ENCODE measurements at regions not wholly inside any gene's neighbourhood (a gene's known extent, or its start where the extent isn't known, plus 50 kb on each side); places are given as distances from the start of the nearest gene placed in this dataset.

DNA sequence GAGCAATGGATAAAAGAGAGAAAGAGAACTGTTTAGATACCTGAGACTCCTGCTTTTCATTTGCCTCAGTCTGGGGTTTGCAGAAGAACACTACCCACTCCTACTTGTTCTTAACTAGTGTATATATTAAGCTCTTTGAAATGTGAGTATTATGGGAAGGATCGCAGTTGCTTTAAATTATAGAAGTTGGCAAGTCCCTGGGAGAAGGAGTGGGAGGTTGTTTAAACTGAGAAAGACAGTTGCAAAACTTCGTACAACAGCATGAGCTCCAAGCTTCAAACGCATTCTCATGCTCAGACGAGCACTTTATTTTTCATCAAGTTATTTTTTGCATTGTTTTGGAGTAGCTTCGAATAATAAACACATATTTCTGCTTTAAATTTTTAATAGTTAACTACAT is 88.1 kb upstream of the C1QTNF7 start:
- Histone ChIP-seq H3K27me3 (replicated peaks in 1 of 7) (no peaks in the 10 kb centered on the region), H3K4me3 (peak overlapping the region in 4 of 8 donors; percentile 0 to 32 (median 16)), H3K27ac (peak overlapping the region in 5 of 8 donors; percentile 53 to 67 (median 61)), H3K4me1 (peaks cover 0 to 9% (median 5%) of the 10 kb centered on the region in 6 donors), H3K36me3 (no peaks in the 10 kb centered on the region), H3K9me3 (no peaks in the 10 kb centered on the region)
- intact Hi-C loops (cut with DNase I; ENCODE audit: low total_unique reads): no loop called here
- TF ChIP-seq POLR2AphosphoS5 (IDR thresholded peaks at IDR 0.05): no peak
- TF ChIP-seq CTCF (IDR thresholded peaks at IDR 0.05 in 8 of 11, conservative IDR thresholded peaks at IDR 0.05 in 3 of 11): no peak
- no peak for TF ChIP-seq POLR2A (IDR thresholded peaks at IDR 0.05)
- no peak for DNase-seq
- WGBS, 5 donors: 73 to 82% (median 79%) methylated on average over 5 of the region's 5 CpGs

GRCh38 chr4:15340332-15340731 is 87.5 kb upstream of the C1QTNF7 start:
- DNase-seq: no peak
- TF ChIP-seq POLR2A (IDR thresholded peaks at IDR 0.05): no peak
- TF ChIP-seq POLR2AphosphoS5 (IDR thresholded peaks at IDR 0.05): no peak
- TF ChIP-seq CTCF (IDR thresholded peaks at IDR 0.05 in 8 of 11, conservative IDR thresholded peaks at IDR 0.05 in 3 of 11): no peak
- Histone ChIP-seq H3K4me3 (peak overlapping the region in 4 of 8 donors; percentile 0 to 32 (median 16)), H3K36me3 (no peaks in the 10 kb centered on the region), H3K27ac (peak overlapping the region in 5 of 8 donors; percentile 53 to 67 (median 61)), H3K9me3 (no peaks in the 10 kb centered on the region), H3K4me1 (peaks cover 0 to 14% (median 8%) of the 10 kb centered on the region in 6 donors), H3K27me3 (replicated peaks in 1 of 7) (no peaks in the 10 kb centered on the region)
- intact Hi-C loops (cut with DNase I; ENCODE audit: low total_unique reads): no loop called here
- WGBS, 5 donors: 55 to 74% (median 63%) methylated on average over 4 of the region's 4 CpGs

GRCh38 chr4:15340902-15341732 is 86.7 kb upstream of the C1QTNF7 start:
- Histone ChIP-seq H3K9me3 (no peaks in the 10 kb centered on the region), H3K36me3 (no peaks in the 10 kb centered on the region), H3K4me1 (peaks cover 0 to 21% (median 12%) of the 10 kb centered on the region in 6 donors), H3K27ac (peak overlapping the region in 7 of 8 donors; percentile 24 to 67 (median 55)), H3K27me3 (replicated peaks in 1 of 7) (no peaks in the 10 kb centered on the region), H3K4me3 (peak overlapping the region in 3 of 8 donors; percentile 3 to 32 (median 29))
- WGBS, 5 donors: 70 to 81% (median 76%) methylated on average over 13 of the region's 13 CpGs
- TF ChIP-seq POLR2AphosphoS5 (IDR thresholded peaks at IDR 0.05) (no peak), POLR2A (IDR thresholded peaks at IDR 0.05) (no peak), CTCF (IDR thresholded peaks at IDR 0.05 in 8 of 11, conservative IDR thresholded peaks at IDR 0.05 in 3 of 11) (no peak)
- no peak for DNase-seq
- intact Hi-C loops (cut with DNase I; ENCODE audit: low total_unique reads): no loop called here

DNA sequence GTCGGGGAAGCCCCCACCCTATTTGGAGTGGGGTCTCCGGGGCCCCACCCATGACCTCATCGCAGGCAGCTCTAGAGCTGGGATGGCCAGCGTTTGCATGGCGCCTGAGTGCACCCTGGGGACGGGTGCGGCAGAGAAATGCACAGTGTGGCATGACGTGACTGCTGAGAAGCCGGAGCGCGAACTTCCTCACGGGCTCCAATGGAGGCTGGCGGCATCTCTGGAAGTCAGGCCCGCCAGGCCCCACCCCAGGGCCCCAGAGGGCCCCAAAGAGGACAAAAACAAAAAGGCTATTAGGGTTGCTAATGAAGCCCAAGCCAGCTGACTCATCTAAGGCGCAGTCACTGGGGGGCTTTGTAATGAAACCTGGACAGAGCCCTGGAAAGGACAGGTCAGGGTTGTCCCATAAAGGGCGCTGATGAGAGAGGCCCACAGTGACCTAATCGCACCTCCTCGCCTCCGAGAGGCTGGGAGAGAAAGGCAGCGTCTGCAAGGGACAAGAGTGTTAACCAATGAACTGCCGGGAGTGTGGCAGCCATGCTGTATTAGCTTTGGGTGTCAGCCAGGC is 86.0 kb upstream of the C1QTNF7 start:
- peak overlapping the region in 7 of 8 donors; percentile 24 to 67 (median 53) for H3K27ac ChIP-seq
- no peaks in the 10 kb centered on the region for H3K27me3 ChIP-seq (replicated peaks in 1 of 7)
- peaks cover 0 to 21% (median 12%) of the 10 kb centered on the region in 6 donors for H3K4me1 ChIP-seq
- H3K9me3 ChIP-seq: no peaks in the 10 kb centered on the region
- DNase-seq: no peak
- no peaks in the 10 kb centered on the region for H3K36me3 ChIP-seq
- H3K4me3 ChIP-seq: peak overlapping the region in 3 of 8 donors; percentile 3 to 32 (median 29)
- no peak for TF ChIP-seq CTCF (IDR thresholded peaks at IDR 0.05 in 8 of 11, conservative IDR thresholded peaks at IDR 0.05 in 3 of 11)
- TF ChIP-seq POLR2A (IDR thresholded peaks at IDR 0.05): no peak
- no peak for TF ChIP-seq POLR2AphosphoS5 (IDR thresholded peaks at IDR 0.05)
- 84 to 96% (median 89%) methylated on average over 21 of the region's 21 CpGs for WGBS, 5 donors
- intact Hi-C loops (cut with DNase I; ENCODE audit: low total_unique reads): no loop called here
